Loucy (cell line): ENCODE measurements at regions not wholly inside any gene's neighbourhood (a gene's known extent, or its start where the extent isn't known, plus 50 kb on each side); places are given as distances from the start of the nearest gene placed in this dataset.

Source experiments
- EZH2phosphoT487 ChIP-seq: fragments of 200-600 bp; IDR thresholded peaks from 2 replicates; pipeline ENCODE4 v1.6.1; 2018; ENCODE audit warnings: antibody characterized with exemption, mild to moderate bottlenecking, moderate library complexity, borderline replicate concordance
- TF ChIP-seq, protein P1 (sequence below): fragments of 200-600 bp; sonication (generic); conservative IDR thresholded peaks from 2 replicates; pipeline ENCODE4 v1.5.1; 2014; ENCODE audit warnings: mild to moderate bottlenecking, antibody characterized with exemption, low read length

DNA sequence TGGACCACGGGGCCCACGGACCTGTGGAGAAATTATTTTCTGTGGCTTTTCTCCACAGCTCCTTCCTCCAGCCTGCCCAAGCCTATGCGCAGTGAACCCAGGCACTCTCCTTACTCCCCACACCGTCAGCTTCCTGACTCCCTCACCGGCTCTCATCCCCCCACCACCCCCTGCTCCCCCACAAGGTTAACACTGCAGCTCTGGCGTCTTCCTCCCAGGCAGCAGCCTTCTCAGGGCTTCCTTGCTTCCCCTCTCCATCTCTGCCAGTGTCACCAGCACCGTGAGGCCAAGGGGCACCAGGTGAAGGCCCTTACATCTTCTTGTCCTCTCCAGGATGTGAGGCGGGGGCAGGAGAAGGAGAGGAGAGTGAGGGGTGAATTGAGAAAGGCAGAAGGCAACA lies 168.3 kb upstream of the TLE3 start:
- TF ChIP-seq, protein P1, sequence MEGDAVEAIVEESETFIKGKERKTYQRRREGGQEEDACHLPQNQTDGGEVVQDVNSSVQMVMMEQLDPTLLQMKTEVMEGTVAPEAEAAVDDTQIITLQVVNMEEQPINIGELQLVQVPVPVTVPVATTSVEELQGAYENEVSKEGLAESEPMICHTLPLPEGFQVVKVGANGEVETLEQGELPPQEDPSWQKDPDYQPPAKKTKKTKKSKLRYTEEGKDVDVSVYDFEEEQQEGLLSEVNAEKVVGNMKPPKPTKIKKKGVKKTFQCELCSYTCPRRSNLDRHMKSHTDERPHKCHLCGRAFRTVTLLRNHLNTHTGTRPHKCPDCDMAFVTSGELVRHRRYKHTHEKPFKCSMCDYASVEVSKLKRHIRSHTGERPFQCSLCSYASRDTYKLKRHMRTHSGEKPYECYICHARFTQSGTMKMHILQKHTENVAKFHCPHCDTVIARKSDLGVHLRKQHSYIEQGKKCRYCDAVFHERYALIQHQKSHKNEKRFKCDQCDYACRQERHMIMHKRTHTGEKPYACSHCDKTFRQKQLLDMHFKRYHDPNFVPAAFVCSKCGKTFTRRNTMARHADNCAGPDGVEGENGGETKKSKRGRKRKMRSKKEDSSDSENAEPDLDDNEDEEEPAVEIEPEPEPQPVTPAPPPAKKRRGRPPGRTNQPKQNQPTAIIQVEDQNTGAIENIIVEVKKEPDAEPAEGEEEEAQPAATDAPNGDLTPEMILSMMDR, result no peak; the same call in 1 of the 2 replicates
- TF ChIP-seq EZH2phosphoT487, result no peak
